Fibroblast of lung (primary cell): ENCODE measurements at regions not wholly inside any gene's neighbourhood (a gene's known extent, or its start where the extent isn't known, plus 50 kb on each side); places are given as distances from the start of the nearest gene placed in this dataset.
"Not testable (repeated sequence)": the region's sequence is repeated elsewhere in the genome, so short reads cannot be mapped to it uniquely, and the experiment has no call there.

Source experiments
- DNase-seq, 2 donors: peaks; one replicate each; pipeline versions ENCODE4 v3.0.0 to v3.0.0-alpha.2; 2010; ENCODE audit warnings: low read depth in 2 of 2
- H2AFZ ChIP-seq: 2 replicates; pipeline ENCODE4 v1.5.1; 2012; ENCODE audit warnings: low read length, control low read depth, inconsistent platforms
- H3K27ac ChIP-seq: 2 replicates; pipeline ENCODE4 v1.5.1; 2011; ENCODE audit warnings: low read length, control low read depth; ENCODE audit not compliant: insufficient read depth
- H3K27me3 ChIP-seq: 2 replicates; pipeline ENCODE4 v1.5.1; 2011; ENCODE audit warnings: mild to moderate bottlenecking, low read length; ENCODE audit not compliant: control insufficient read depth, insufficient read depth
- H3K36me3 ChIP-seq: 2 replicates; pipeline ENCODE4 v1.5.1; 2011; ENCODE audit warnings: low read length; ENCODE audit not compliant: control insufficient read depth, insufficient read depth
- H3K4me1 ChIP-seq: 2 replicates; pipeline ENCODE4 v1.5.1; 2011; ENCODE audit warnings: low read length; ENCODE audit not compliant: control insufficient read depth, insufficient read depth; ENCODE audit errors: extremely low read depth
- H3K4me2 ChIP-seq: 2 replicates; pipeline ENCODE4 v1.5.1; 2011; ENCODE audit warnings: low read length, control low read depth; ENCODE audit not compliant: insufficient read depth; ENCODE audit errors: extremely low read depth
- H3K4me3 ChIP-seq, 4 experiments: fragments of 200-600 bp in 1 of 4; sonication (generic) in 1 of 4; replicated peaks in 1 of 4; 2 replicates each; pipeline ENCODE4 v1.5.1; 2011 to 2016; ENCODE audit warnings: low read length in 4 of 4, low read depth in 3 of 4, mild to moderate bottlenecking in 3 of 4, control low read depth in 2 of 4, inconsistent platforms in 1 of 4, mixed read lengths in 1 of 4; ENCODE audit not compliant: insufficient read depth in 1 of 4; ENCODE audit errors: control extremely low read depth in 1 of 4
- H3K79me2 ChIP-seq: 2 replicates; pipeline ENCODE4 v1.5.1; 2012; ENCODE audit warnings: mild to moderate bottlenecking, low read length, inconsistent platforms; ENCODE audit not compliant: control insufficient read depth, insufficient read depth
- H3K9ac ChIP-seq: 2 replicates; pipeline ENCODE4 v1.5.1; 2011; ENCODE audit warnings: mild to moderate bottlenecking, low read length, control low read depth; ENCODE audit not compliant: insufficient read depth
- H3K9me3 ChIP-seq: 2 replicates; pipeline ENCODE4 v1.5.1; 2012; ENCODE audit warnings: low read depth, low read length; ENCODE audit not compliant: control insufficient read depth, insufficient read depth
- H4K20me1 ChIP-seq: 2 replicates; pipeline ENCODE4 v1.5.1; 2011; ENCODE audit warnings: low read length; ENCODE audit not compliant: control insufficient read depth, insufficient read depth; ENCODE audit errors: extremely low read depth
- EZH2 ChIP-seq: IDR thresholded peaks from 2 replicates; pipeline ENCODE4 v1.5.1; 2012; ENCODE audit warnings: low read length, control low read depth, mild to moderate bottlenecking; ENCODE audit errors: missing control alignments
- TF ChIP-seq, protein P1 (sequence below), 2 donors: IDR thresholded peaks in 1 of 2; conservative IDR thresholded peaks in 1 of 2; 1 replicate in 1 of 2; 2 replicates in 1 of 2; pipeline ENCODE4 v1.5.1; 2011 to 2012; ENCODE audit warnings: low read length in 2 of 2, control low read depth in 1 of 2, inconsistent platforms in 1 of 2, low read depth in 1 of 2, mild to moderate bottlenecking in 1 of 2

DNA sequence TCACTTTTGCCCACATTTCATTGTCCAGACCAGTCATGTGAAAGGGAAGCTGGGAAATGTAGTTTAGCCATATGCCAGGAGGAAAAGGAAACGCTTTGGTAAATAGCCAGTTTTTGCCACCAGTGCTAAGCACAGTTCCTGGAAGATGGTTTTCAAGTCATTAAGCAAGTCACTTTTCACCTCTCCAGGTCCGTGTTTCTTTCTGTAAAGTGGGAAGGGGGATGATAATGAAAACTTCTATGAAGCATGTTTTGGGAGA, 96.6 kb upstream of the TPTE start:
- not testable (repeated sequence) for H3K9ac ChIP-seq, H3K27ac ChIP-seq, H3K4me1 ChIP-seq, H3K4me3 ChIP-seq, H3K79me2 ChIP-seq, H3K36me3 ChIP-seq, H2AFZ ChIP-seq, DNase-seq, H3K4me2 ChIP-seq, H4K20me1 ChIP-seq, H3K27me3 ChIP-seq
- H3K9me3 ChIP-seq = peaks cover 13% of the 10 kb centered on the region

DNA sequence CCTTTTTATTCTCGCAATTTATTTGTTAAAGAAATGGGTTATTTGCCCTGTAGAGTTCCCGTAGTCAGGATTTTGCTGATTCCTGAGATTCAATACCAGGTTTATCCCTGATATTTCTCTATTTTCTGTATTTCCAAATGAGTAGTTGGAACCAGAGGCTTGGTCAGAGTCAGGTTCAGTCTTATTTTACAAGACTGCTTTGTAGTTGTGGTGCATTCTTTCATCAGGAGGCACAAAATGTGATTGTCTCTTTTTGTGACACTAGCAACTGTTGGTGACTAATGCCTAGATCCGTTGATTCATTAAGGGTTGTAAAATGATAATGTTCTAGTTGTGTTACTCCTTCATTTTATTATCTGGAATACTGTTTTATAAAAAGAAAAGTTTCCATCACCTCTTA, 95.5 kb upstream of the TPTE start:
- Histone ChIP-seq H3K4me1 (no peaks in the 10 kb centered on the region), H4K20me1 (no peaks in the 10 kb centered on the region), H3K27ac (no peak overlapping the region), H3K79me2 (no peaks in the 10 kb centered on the region), H3K9ac (no peak overlapping the region), H3K9me3 (peaks cover 13% of the 10 kb centered on the region), H3K36me3 (no peaks in the 10 kb centered on the region), H3K4me2 (no peak overlapping the region), H3K4me3 (no peak overlapping the region), H2AFZ (no peak overlapping the region), H3K27me3 (no peaks in the 10 kb centered on the region)
- no peak for DNase-seq
- no peak for TF ChIP-seq EZH2
- TF ChIP-seq, protein P1, sequence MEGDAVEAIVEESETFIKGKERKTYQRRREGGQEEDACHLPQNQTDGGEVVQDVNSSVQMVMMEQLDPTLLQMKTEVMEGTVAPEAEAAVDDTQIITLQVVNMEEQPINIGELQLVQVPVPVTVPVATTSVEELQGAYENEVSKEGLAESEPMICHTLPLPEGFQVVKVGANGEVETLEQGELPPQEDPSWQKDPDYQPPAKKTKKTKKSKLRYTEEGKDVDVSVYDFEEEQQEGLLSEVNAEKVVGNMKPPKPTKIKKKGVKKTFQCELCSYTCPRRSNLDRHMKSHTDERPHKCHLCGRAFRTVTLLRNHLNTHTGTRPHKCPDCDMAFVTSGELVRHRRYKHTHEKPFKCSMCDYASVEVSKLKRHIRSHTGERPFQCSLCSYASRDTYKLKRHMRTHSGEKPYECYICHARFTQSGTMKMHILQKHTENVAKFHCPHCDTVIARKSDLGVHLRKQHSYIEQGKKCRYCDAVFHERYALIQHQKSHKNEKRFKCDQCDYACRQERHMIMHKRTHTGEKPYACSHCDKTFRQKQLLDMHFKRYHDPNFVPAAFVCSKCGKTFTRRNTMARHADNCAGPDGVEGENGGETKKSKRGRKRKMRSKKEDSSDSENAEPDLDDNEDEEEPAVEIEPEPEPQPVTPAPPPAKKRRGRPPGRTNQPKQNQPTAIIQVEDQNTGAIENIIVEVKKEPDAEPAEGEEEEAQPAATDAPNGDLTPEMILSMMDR (conservative IDR thresholded peaks at IDR 0.05 in 1 of 2, IDR thresholded peaks at IDR 0.05 in 1 of 2; ENCODE audit: low read depth in 1 of 2, low read length in 2 of 2) = no peak

DNA sequence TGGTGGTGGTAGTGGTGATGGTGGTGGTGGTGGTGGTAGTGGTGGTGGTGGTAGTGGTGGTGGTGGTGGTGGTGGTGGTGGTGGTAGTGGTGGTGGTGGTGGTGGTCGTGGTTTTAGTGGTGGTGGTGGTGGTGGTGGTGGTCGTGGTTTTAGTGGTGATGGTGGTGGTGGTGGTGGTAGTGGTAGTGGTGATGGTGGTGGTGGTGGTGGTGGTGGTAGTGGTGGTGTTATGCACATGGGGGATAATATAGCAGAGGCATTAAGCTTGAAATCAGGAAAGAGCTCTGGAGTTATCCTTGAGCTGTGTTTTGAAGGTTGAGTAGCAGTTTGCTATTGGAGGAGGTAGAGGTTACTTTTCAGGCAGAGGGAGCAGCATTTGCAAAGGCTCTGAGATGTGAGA, 94.6 kb upstream of the TPTE start:
- not testable (repeated sequence) for H3K36me3 ChIP-seq, H2AFZ ChIP-seq, H3K27me3 ChIP-seq, H3K4me3 ChIP-seq, H3K9ac ChIP-seq, H3K4me1 ChIP-seq, H3K79me2 ChIP-seq, H3K27ac ChIP-seq, H4K20me1 ChIP-seq, DNase-seq, H3K4me2 ChIP-seq
- H3K9me3 ChIP-seq = peaks cover 16% of the 10 kb centered on the region

DNA sequence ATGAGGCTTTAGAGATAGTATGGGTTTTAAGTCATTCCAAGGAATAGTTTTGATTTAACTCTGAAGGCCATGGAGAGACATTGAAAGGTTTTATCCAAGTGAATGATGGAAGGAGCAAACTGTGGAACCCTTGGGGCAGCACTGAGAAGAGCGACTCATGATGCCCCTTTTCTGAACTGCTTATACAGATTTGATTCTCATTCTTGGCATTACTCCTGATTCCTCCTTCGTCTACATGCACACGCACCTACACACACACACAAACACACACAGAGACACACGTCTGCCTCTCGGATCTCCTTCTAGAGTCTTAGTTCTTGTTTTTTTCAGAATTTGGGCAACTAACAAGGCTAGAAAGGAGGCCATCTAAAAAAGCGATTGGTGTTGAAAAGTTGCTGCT, 94.1 kb upstream of the TPTE start:
- H3K4me2 ChIP-seq, DNase-seq, H3K4me1 ChIP-seq, H3K79me2 ChIP-seq, H3K36me3 ChIP-seq, H3K27ac ChIP-seq, H3K27me3 ChIP-seq, H2AFZ ChIP-seq, H3K9ac ChIP-seq, H3K4me3 ChIP-seq, H4K20me1 ChIP-seq: not testable (repeated sequence)
- peaks cover 17% of the 10 kb centered on the region for H3K9me3 ChIP-seq

DNA sequence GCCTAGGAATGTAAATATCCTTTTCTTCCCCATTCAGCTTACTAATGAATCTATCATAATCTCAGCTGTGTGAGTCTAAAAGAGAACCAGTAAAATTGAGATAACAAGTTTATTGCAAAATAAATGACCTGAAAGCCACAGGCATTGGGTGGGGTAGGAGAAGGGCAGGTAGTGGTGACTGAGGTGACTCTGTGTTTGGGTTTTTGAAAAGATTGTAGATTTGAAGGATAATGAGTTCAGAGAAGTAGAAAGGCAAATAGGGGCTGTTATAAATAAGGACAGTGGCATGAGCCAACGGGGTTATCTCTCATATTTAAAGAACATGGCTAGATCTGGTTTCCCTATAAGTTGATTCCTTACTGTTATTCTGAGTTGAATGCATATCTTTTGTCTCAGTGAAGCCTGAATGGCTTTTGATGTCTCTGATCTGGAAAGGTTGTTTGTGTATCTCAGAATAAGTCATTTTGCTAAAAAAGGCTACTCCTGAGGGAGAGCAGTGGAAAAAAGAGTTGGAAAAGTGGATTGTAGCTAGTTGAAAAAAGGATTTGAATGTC, 92.3 kb upstream of the TPTE start:
- not testable (repeated sequence) for H3K4me3 ChIP-seq, H3K27me3 ChIP-seq, H3K4me2 ChIP-seq, H3K27ac ChIP-seq, H3K79me2 ChIP-seq, DNase-seq, H3K4me1 ChIP-seq, H3K9ac ChIP-seq, H3K36me3 ChIP-seq, H2AFZ ChIP-seq, H4K20me1 ChIP-seq
- H3K9me3 ChIP-seq = peaks cover 17% of the 10 kb centered on the region
